Neural progenitor cell (in vitro differentiated cells): ENCODE measurements at regions not wholly inside any gene's neighbourhood (a gene's known extent, or its start where the extent isn't known, plus 50 kb on each side); places are given as distances from the start of the nearest gene placed in this dataset.

ENCODE experiments used
- DNase-seq: peaks from one replicate; pipeline ENCODE4 v3.0.0-alpha.2; 2016; ENCODE audit warnings: low spot score
- H2AFZ ChIP-seq: fragments of 200-600 bp; sonication (generic); replicated peaks from 2 replicates; pipeline ENCODE4 v1.6.1; 2016; ENCODE audit warnings: antibody characterized with exemption
- H3F3A ChIP-seq: fragments of 200-600 bp; sonication (generic); 2 replicates; pipeline ENCODE4 v1.6.1; 2016; ENCODE audit warnings: antibody characterized with exemption, low read depth
- H3K27ac ChIP-seq: fragments of 200-600 bp; sonication (generic); 2 replicates; pipeline ENCODE4 v1.5.1; 2016; ENCODE audit warnings: mild to moderate bottlenecking
- H3K27me3 ChIP-seq: fragments of 200-600 bp; sonication (generic); 2 replicates; pipeline ENCODE4 v1.6.1; 2016; ENCODE audit warnings: mild to moderate bottlenecking, moderate library complexity
- H3K36me3 ChIP-seq: fragments of 200-600 bp; sonication (generic); 2 replicates; pipeline ENCODE4 v1.5.1; 2016
- H3K4me1 ChIP-seq: fragments of 200-600 bp; sonication (generic); 2 replicates; pipeline ENCODE4 v1.6.1; 2016; ENCODE audit warnings: mixed run types
- H3K4me2 ChIP-seq: fragments of 200-600 bp; sonication (generic); 2 replicates; pipeline ENCODE4 v1.6.1; 2016
- H3K4me3 ChIP-seq: fragments of 200-600 bp; sonication (generic); 2 replicates; pipeline ENCODE4 v1.5.1; 2016
- H3K79me2 ChIP-seq: fragments of 200-600 bp; sonication (generic); 2 replicates; pipeline ENCODE4 v1.6.1; 2016; ENCODE audit warnings: low read depth
- H3K9ac ChIP-seq: fragments of 200-600 bp; sonication (generic); 2 replicates; pipeline ENCODE4 v1.6.1; 2016
- H3K9me3 ChIP-seq: fragments of 200-600 bp; sonication (generic); 2 replicates; pipeline ENCODE4 v1.5.1; 2016; ENCODE audit warnings: low read depth
- H4K20me1 ChIP-seq: fragments of 200-600 bp; sonication (generic); 2 replicates; pipeline ENCODE4 v1.6.1; 2016; ENCODE audit warnings: low read depth
- H3K27ac Mint-ChIP-seq: 3 replicates; pipeline ENCODE4 v1.8.0; 2021; ENCODE audit warnings: mixed read lengths
- H3K27me3 Mint-ChIP-seq: 2 replicates; pipeline ENCODE4 v1.8.0; 2022; ENCODE audit warnings: low read depth, mild to moderate bottlenecking, inconsistent platforms, moderate library complexity, mixed read lengths; ENCODE audit not compliant: insufficient read depth
- H3K36me3 Mint-ChIP-seq: 3 replicates; pipeline ENCODE4 v1.8.0; 2021; ENCODE audit warnings: mixed read lengths
- H3K4me1 Mint-ChIP-seq: 3 replicates; pipeline ENCODE4 v1.8.0; 2021; ENCODE audit warnings: mixed read lengths
- H3K4me3 Mint-ChIP-seq: 3 replicates; pipeline ENCODE4 v1.8.0; 2021; ENCODE audit warnings: mild to moderate bottlenecking, moderate library complexity, mixed read lengths
- H3K9me3 Mint-ChIP-seq: 3 replicates; pipeline ENCODE4 v1.8.0; 2020; ENCODE audit warnings: mixed read lengths
- CTCF ChIP-seq: fragments of 200-600 bp; sonication (generic); IDR thresholded peaks from 2 replicates; pipeline ENCODE4 v1.5.1; 2017; ENCODE audit warnings: antibody characterized with exemption, mild to moderate bottlenecking
- EZH2 ChIP-seq: fragments of 200-600 bp; sonication (generic); IDR thresholded peaks from 2 replicates; pipeline ENCODE4 v1.6.1; 2017; ENCODE audit warnings: antibody characterized with exemption, mild to moderate bottlenecking, moderate library complexity
- EZH2phosphoT487 ChIP-seq: fragments of 200-600 bp; sonication (generic); IDR thresholded peaks from 2 replicates; pipeline ENCODE4 v1.6.1; 2017; ENCODE audit warnings: antibody characterized with exemption

GRCh38 chr6:55011034-55011433, 163.3 kb upstream of the HCRTR2 start:
- H3K36me3 ChIP-seq: no peaks in the 10 kb centered on the region
- DNase-seq: no peak
- H3K4me3 ChIP-seq: no peak overlapping the region
- H2AFZ ChIP-seq: peak overlapping the region; percentile 30
- peaks cover 5% of the 10 kb centered on the region for H3K4me1 ChIP-seq
- Mint-ChIP-seq H3K36me3 (no peaks in the 10 kb centered on the region), H3K9me3 (no peaks in the 10 kb centered on the region), H3K4me3 (no peak overlapping the region), H3K4me1 (no peaks in the 10 kb centered on the region), H3K27me3 (no peaks in the 10 kb centered on the region), H3K27ac (no peak overlapping the region)
- no peak overlapping the region for H3K27ac ChIP-seq
- H3K9me3 ChIP-seq: no peaks in the 10 kb centered on the region
- peak; percentile 23 for TF ChIP-seq CTCF
- no peak for TF ChIP-seq EZH2
- no peaks in the 10 kb centered on the region for H3K79me2 ChIP-seq
- H3K4me2 ChIP-seq: no peak overlapping the region
- no peak overlapping the region for H3K9ac ChIP-seq
- H3F3A ChIP-seq: no peaks in the 10 kb centered on the region
- H3K27me3 ChIP-seq: no peaks in the 10 kb centered on the region
- no peaks in the 10 kb centered on the region for H4K20me1 ChIP-seq

GRCh38 chr6:55012454-55012853, 161.9 kb upstream of the HCRTR2 start:
- Histone ChIP-seq H3K4me2 (no peak overlapping the region), H3K9me3 (no peaks in the 10 kb centered on the region), H3K27me3 (no peaks in the 10 kb centered on the region), H3K36me3 (no peaks in the 10 kb centered on the region), H3K79me2 (no peaks in the 10 kb centered on the region), H3K9ac (no peak overlapping the region), H3K27ac (no peak overlapping the region), H3K4me3 (no peak overlapping the region), H2AFZ (no peak overlapping the region), H4K20me1 (no peaks in the 10 kb centered on the region), H3K4me1 (peaks cover 5% of the 10 kb centered on the region), H3F3A (no peaks in the 10 kb centered on the region)
- DNase-seq: no peak
- Mint-ChIP-seq H3K4me1 (no peaks in the 10 kb centered on the region), H3K27ac (no peak overlapping the region), H3K27me3 (no peaks in the 10 kb centered on the region), H3K36me3 (no peaks in the 10 kb centered on the region), H3K9me3 (no peaks in the 10 kb centered on the region), H3K4me3 (no peak overlapping the region)
- TF ChIP-seq EZH2 (no peak), CTCF (no peak), EZH2phosphoT487 (no peak)

- no peak overlapping the region for H3K27ac Mint-ChIP-seq
- no peaks in the 10 kb centered on the region for H3F3A ChIP-seq
- TF ChIP-seq EZH2phosphoT487 (no peak), CTCF (no peak), EZH2 (no peak)
- no peak overlapping the region for H2AFZ ChIP-seq
- no peaks in the 10 kb centered on the region for H3K36me3 Mint-ChIP-seq
- H3K9me3 ChIP-seq: no peaks in the 10 kb centered on the region
- no peaks in the 10 kb centered on the region for H3K4me1 ChIP-seq
- H3K79me2 ChIP-seq: no peaks in the 10 kb centered on the region
- H3K27ac ChIP-seq: no peak overlapping the region
- no peaks in the 10 kb centered on the region for H3K27me3 Mint-ChIP-seq
- H4K20me1 ChIP-seq: no peaks in the 10 kb centered on the region
- no peaks in the 10 kb centered on the region for H3K27me3 ChIP-seq
- no peak for DNase-seq
- H3K36me3 ChIP-seq: no peaks in the 10 kb centered on the region
- H3K4me2 ChIP-seq: no peak overlapping the region
- H3K9me3 Mint-ChIP-seq: no peaks in the 10 kb centered on the region
- no peak overlapping the region for H3K4me3 Mint-ChIP-seq
- no peak overlapping the region for H3K9ac ChIP-seq
- H3K4me3 ChIP-seq: no peak overlapping the region
- H3K4me1 Mint-ChIP-seq: no peaks in the 10 kb centered on the region
Measured at GRCh38 chr6:55014321-55015088, 159.8 kb upstream of the HCRTR2 start.
